Keratinocyte (primary cell): ENCODE measurements at regions not wholly inside any gene's neighbourhood (a gene's known extent, or its start where the extent isn't known, plus 50 kb on each side); places are given as distances from the start of the nearest gene placed in this dataset.

Experiments
- DNase-seq: peaks from one replicate; pipeline ENCODE4 v3.0.0-alpha.2; 2011; ENCODE audit warnings: low read depth, missing footprints, low spot score
- FAIRE-seq: peaks from 2 replicates; lab custom pipeline; 2011; peaks lifted over from hg19 to GRCh38; lab: Jason Lieb, UNC
- H2AFZ ChIP-seq: 2 replicates; pipeline ENCODE4 v1.6.0; 2012; ENCODE audit warnings: low read length, control low read depth, inconsistent platforms; ENCODE audit not compliant: control insufficient read depth
- H3K27ac ChIP-seq: 2 replicates; pipeline ENCODE4 v1.5.1; 2011; ENCODE audit warnings: low read length; ENCODE audit not compliant: control insufficient read depth, insufficient read depth
- H3K27me3 ChIP-seq: 3 replicates; pipeline ENCODE4 v1.6.0; 2011; ENCODE audit warnings: low read length; ENCODE audit not compliant: control insufficient read depth, insufficient read depth; ENCODE audit errors: extremely low read depth
- H3K36me3 ChIP-seq, 2 experiments: 2 replicates in 1 of 2; 3 replicates in 1 of 2; pipeline ENCODE4 v1.5.1; 2011; ENCODE audit warnings: low read length in 2 of 2, mild to moderate bottlenecking in 1 of 2; ENCODE audit not compliant: control insufficient read depth in 2 of 2, insufficient read depth in 2 of 2; ENCODE audit errors: extremely low read depth in 1 of 2
- H3K4me1 ChIP-seq: 3 replicates; pipeline ENCODE4 v1.5.1; 2011; ENCODE audit warnings: low read length; ENCODE audit not compliant: control insufficient read depth, insufficient read depth; ENCODE audit errors: extremely low read depth
- H3K4me2 ChIP-seq: 3 replicates; pipeline ENCODE4 v1.6.0; 2011; ENCODE audit warnings: low read depth, low read length; ENCODE audit not compliant: control insufficient read depth, insufficient read depth; ENCODE audit errors: extremely low read depth
- H3K4me3 ChIP-seq, 3 experiments: fragments of 200-600 bp in 1 of 3; sonication (generic) in 1 of 3; 2 replicates in 2 of 3; 3 replicates in 1 of 3; pipeline ENCODE4 v1.5.1; 2011 to 2016; ENCODE audit warnings: low read length in 3 of 3, mild to moderate bottlenecking in 3 of 3, control low read depth in 2 of 3, inconsistent platforms in 1 of 3, low read depth in 1 of 3, mixed read lengths in 1 of 3, mixed run types in 1 of 3, moderate library complexity in 1 of 3; ENCODE audit not compliant: control insufficient read depth in 2 of 3, insufficient read depth in 2 of 3; ENCODE audit errors: extremely low read depth in 1 of 3
- H3K79me2 ChIP-seq: 2 replicates; pipeline ENCODE4 v1.6.0; 2012; ENCODE audit warnings: low read length; ENCODE audit not compliant: control insufficient read depth, insufficient read depth
- H3K9ac ChIP-seq: 3 replicates; pipeline ENCODE4 v1.6.0; 2011; ENCODE audit warnings: low read length; ENCODE audit not compliant: control insufficient read depth, insufficient read depth; ENCODE audit errors: extremely low read depth
- H3K9me1 ChIP-seq: 3 replicates; pipeline ENCODE4 v1.6.0; 2011; ENCODE audit warnings: low read length; ENCODE audit not compliant: control insufficient read depth, insufficient read depth; ENCODE audit errors: extremely low read depth
- H3K9me3 ChIP-seq: 2 replicates; pipeline ENCODE4 v1.5.1; 2012; ENCODE audit warnings: low read depth, low read length; ENCODE audit not compliant: control insufficient read depth
- H4K20me1 ChIP-seq: 3 replicates; pipeline ENCODE4 v1.6.0; 2011; ENCODE audit warnings: low read length; ENCODE audit not compliant: control insufficient read depth, insufficient read depth; ENCODE audit errors: extremely low read depth
- CTCF ChIP-seq, 3 experiments: IDR thresholded peaks in 1 of 3; conservative IDR thresholded peaks in 1 of 3; optimal IDR thresholded peaks in 1 of 3; 2 replicates in 2 of 3; 3 replicates in 1 of 3; pipeline versions ENCODE3 to v1.5.1; 2011; ENCODE audit warnings: low read length in 3 of 3, mild to moderate bottlenecking in 3 of 3, moderate library complexity in 2 of 3, control low read depth in 1 of 3, inconsistent platforms in 1 of 3; ENCODE audit not compliant: insufficient read depth in 2 of 3; ENCODE audit errors: extremely low read depth in 1 of 3
- EZH2 ChIP-seq: IDR thresholded peaks from one replicate; pipeline ENCODE4 v1.6.1; 2012; ENCODE audit warnings: inconsistent platforms, mild to moderate bottlenecking, low read length, moderate library complexity
- dilution Hi-C: fragments of 300-500 bp; cut with MboI; formaldehyde crosslinking; loops from one replicate; pipeline ENCODE4 v1.7.0; 2020; ENCODE audit warnings: low sequenced_read_pairs; ENCODE audit not compliant: extremely low pct_ligation_motif_present

- no peak overlapping the region for H3K4me2 ChIP-seq
- DNase-seq (no peak), FAIRE-seq (no peak)
- H4K20me1 ChIP-seq = no peaks in the 10 kb centered on the region
- TF ChIP-seq EZH2 (no peak), CTCF (optimal IDR thresholded peaks at IDR 0.05 in 1 of 3, IDR thresholded peaks at IDR 0.05 in 1 of 3, conservative IDR thresholded peaks at IDR 0.05 in 1 of 3; ENCODE audit: extremely low read depth in 1 of 3, insufficient read depth in 2 of 3, low read length in 3 of 3) (no peak)
- H3K9me1 ChIP-seq = no peaks in the 10 kb centered on the region
- H3K9ac ChIP-seq = no peak overlapping the region
- H3K36me3 ChIP-seq = no peaks in the 10 kb centered on the region
- H3K4me3 ChIP-seq = no peak overlapping the region
- dilution Hi-C loops = no loop called here
- no peaks in the 10 kb centered on the region for H3K4me1 ChIP-seq
- H3K79me2 ChIP-seq = no peaks in the 10 kb centered on the region
- no peak overlapping the region for H3K27ac ChIP-seq
- H3K27me3 ChIP-seq = no peaks in the 10 kb centered on the region
- no peak overlapping the region for H2AFZ ChIP-seq
- no peaks in the 10 kb centered on the region for H3K9me3 ChIP-seq
Measured at GRCh38 chr2:2825516-2826208, 494.6 kb upstream of the MYT1L start.

- H3K4me3 ChIP-seq = no peak overlapping the region
- dilution Hi-C loops = no loop called here
- no peaks in the 10 kb centered on the region for H3K4me1 ChIP-seq
- H3K4me2 ChIP-seq = no peak overlapping the region
- no peak overlapping the region for H3K27ac ChIP-seq
- no peaks in the 10 kb centered on the region for H3K9me1 ChIP-seq
- no peak for FAIRE-seq
- no peak overlapping the region for H3K9ac ChIP-seq
- H3K9me3 ChIP-seq = no peaks in the 10 kb centered on the region
- TF ChIP-seq EZH2 = no peak
- TF ChIP-seq CTCF (optimal IDR thresholded peaks at IDR 0.05 in 1 of 3, IDR thresholded peaks at IDR 0.05 in 1 of 3, conservative IDR thresholded peaks at IDR 0.05 in 1 of 3; ENCODE audit: extremely low read depth in 1 of 3, insufficient read depth in 2 of 3, low read length in 3 of 3) = no peak
- no peaks in the 10 kb centered on the region for H4K20me1 ChIP-seq
- H3K36me3 ChIP-seq = no peaks in the 10 kb centered on the region
- no peaks in the 10 kb centered on the region for H3K27me3 ChIP-seq
- DNase-seq = no peak
- no peak overlapping the region for H2AFZ ChIP-seq
- H3K79me2 ChIP-seq = no peaks in the 10 kb centered on the region
Measured at GRCh38 chr2:2825062-2825461, 494.0 kb upstream of the MYT1L start.
